Sigmoid colon (tissue), 4 donors: ENCODE measurements at regions not wholly inside any gene's neighbourhood (a gene's known extent, or its start where the extent isn't known, plus 50 kb on each side); places are given as distances from the start of the nearest gene placed in this dataset.

ENCODE experiments used
- POLR2A ChIP-seq, 2 donors: fragments of 450-650 bp; IDR thresholded peaks; one replicate each; pipeline ENCODE4 v1.6.1; 2016; ENCODE audit warnings: antibody characterized with exemption in 2 of 2, mild to moderate bottlenecking in 2 of 2, moderate library complexity in 2 of 2
- POLR2AphosphoS5 ChIP-seq, 4 donors: sonication (generic); formaldehyde crosslinking; IDR thresholded peaks; one replicate each; pipeline ENCODE4 v1.6.1; 2017; ENCODE audit warnings: antibody characterized with exemption in 4 of 4
- TF ChIP-seq, protein P1 (sequence below), 4 experiments: fragments of 450-650 bp in 3 of 4; fragments of 200-600 bp in 1 of 4; IDR thresholded peaks; one replicate each; pipeline ENCODE4 v1.5.1; 2016 to 2019; ENCODE audit warnings: antibody characterized with exemption in 4 of 4, mild to moderate bottlenecking in 3 of 4, moderate library complexity in 2 of 4

DNA sequence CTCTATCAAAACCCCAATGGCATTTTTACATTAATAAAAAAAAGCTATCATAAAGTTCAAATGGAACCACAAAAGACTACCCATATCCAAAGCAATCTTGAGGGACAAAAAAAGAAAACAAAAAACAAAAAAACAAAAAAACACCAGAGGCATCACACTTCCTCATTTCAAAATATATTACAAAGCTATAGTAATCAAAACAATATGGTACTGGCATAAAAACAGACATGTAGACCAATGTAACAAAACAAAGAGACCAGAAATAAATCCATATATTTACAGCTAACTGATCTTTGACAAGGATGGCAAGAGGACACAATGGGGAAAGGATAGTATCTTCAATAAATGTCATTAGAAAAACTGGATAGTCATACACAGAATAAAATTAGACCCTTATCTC lies 245.1 kb upstream of the MSX2 start:
- TF ChIP-seq POLR2A (IDR thresholded peaks at IDR 0.05) = no peak
- TF ChIP-seq, protein P1, sequence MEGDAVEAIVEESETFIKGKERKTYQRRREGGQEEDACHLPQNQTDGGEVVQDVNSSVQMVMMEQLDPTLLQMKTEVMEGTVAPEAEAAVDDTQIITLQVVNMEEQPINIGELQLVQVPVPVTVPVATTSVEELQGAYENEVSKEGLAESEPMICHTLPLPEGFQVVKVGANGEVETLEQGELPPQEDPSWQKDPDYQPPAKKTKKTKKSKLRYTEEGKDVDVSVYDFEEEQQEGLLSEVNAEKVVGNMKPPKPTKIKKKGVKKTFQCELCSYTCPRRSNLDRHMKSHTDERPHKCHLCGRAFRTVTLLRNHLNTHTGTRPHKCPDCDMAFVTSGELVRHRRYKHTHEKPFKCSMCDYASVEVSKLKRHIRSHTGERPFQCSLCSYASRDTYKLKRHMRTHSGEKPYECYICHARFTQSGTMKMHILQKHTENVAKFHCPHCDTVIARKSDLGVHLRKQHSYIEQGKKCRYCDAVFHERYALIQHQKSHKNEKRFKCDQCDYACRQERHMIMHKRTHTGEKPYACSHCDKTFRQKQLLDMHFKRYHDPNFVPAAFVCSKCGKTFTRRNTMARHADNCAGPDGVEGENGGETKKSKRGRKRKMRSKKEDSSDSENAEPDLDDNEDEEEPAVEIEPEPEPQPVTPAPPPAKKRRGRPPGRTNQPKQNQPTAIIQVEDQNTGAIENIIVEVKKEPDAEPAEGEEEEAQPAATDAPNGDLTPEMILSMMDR (IDR thresholded peaks at IDR 0.05) = no peak
- TF ChIP-seq POLR2AphosphoS5 (IDR thresholded peaks at IDR 0.05) = no peak
